ENCODE measurements at regions not wholly inside any gene's neighbourhood (a gene's known extent, or its start where the extent isn't known, plus 50 kb on each side); places are given as distances from the start of the nearest gene placed in this dataset.

DNA sequence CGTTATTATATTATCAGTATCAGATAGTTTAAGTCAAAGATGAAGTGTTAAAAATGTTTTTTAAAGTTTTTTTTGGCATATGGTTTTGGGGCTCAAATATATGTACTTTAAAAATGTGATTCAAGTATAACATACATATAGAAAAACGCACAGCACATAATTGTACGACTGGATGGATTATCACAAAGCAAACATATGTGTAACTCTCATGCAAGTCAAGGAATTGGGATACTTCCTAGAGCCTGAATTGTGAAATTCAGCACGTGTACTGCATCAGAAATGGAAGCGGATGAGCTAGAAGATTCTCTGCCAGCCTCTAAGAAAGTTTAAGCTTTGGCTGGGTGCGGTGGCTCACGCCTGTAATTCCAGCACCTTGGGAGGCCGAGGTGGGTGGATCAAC is 340.9 kb downstream of the PRL start:
- no peak overlapping the region for H3K9ac ChIP-seq (ENCODE audit: low read depth in 1 of 2, low read length in 2 of 2)
- no peak overlapping the region for H3K4me3 ChIP-seq (ENCODE audit: low read depth in 1 of 3, low read length in 3 of 3)
- 88% methylated on average over 8 of the region's 8 CpGs for WGBS
- no peak overlapping the region for H3K27ac ChIP-seq (ENCODE audit: low read depth in 1 of 2, low read length in 2 of 2)
- H3K9me3 ChIP-seq (ENCODE audit: control insufficient read depth in 4 of 4, low read length in 3 of 4), result no peaks in the 10 kb centered on the region
- no peak for TF ChIP-seq YY1 (IDR thresholded peaks at IDR 0.05)
- no peak for TF ChIP-seq HNF4G (IDR thresholded peaks at IDR 0.05)
- no peak for TF ChIP-seq TAF1 (conservative IDR thresholded peaks at IDR 0.05)
- TF ChIP-seq NR2F2 (IDR thresholded peaks at IDR 0.05), result no peak
- TF ChIP-seq FOXA1 (IDR thresholded peaks at IDR 0.05), result no peak
- TF ChIP-seq GABPA (IDR thresholded peaks at IDR 0.05 in 1 of 2, conservative IDR thresholded peaks at IDR 0.05 in 1 of 2), result no peak
- TF ChIP-seq, protein P1, sequence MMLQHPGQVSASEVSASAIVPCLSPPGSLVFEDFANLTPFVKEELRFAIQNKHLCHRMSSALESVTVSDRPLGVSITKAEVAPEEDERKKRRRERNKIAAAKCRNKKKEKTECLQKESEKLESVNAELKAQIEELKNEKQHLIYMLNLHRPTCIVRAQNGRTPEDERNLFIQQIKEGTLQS (IDR thresholded peaks at IDR 0.05), result no peak
- TF ChIP-seq HNF4A (conservative IDR thresholded peaks at IDR 0.05), result no peak
- no peak for TF ChIP-seq RAD21 (IDR thresholded peaks at IDR 0.05)
- TF ChIP-seq EGR1 (IDR thresholded peaks at IDR 0.05; ENCODE audit: low read depth in 2 of 2), result no peak
- no peak for TF ChIP-seq FOXA2 (IDR thresholded peaks at IDR 0.05)
- no peak for TF ChIP-seq JUND (IDR thresholded peaks at IDR 0.05)
- TF ChIP-seq, protein P2, sequence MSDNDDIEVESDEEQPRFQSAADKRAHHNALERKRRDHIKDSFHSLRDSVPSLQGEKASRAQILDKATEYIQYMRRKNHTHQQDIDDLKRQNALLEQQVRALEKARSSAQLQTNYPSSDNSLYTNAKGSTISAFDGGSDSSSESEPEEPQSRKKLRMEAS (IDR thresholded peaks at IDR 0.05), result no peak
- TF ChIP-seq SP1 (IDR thresholded peaks at IDR 0.05), result no peak
- TF ChIP-seq, protein P3, sequence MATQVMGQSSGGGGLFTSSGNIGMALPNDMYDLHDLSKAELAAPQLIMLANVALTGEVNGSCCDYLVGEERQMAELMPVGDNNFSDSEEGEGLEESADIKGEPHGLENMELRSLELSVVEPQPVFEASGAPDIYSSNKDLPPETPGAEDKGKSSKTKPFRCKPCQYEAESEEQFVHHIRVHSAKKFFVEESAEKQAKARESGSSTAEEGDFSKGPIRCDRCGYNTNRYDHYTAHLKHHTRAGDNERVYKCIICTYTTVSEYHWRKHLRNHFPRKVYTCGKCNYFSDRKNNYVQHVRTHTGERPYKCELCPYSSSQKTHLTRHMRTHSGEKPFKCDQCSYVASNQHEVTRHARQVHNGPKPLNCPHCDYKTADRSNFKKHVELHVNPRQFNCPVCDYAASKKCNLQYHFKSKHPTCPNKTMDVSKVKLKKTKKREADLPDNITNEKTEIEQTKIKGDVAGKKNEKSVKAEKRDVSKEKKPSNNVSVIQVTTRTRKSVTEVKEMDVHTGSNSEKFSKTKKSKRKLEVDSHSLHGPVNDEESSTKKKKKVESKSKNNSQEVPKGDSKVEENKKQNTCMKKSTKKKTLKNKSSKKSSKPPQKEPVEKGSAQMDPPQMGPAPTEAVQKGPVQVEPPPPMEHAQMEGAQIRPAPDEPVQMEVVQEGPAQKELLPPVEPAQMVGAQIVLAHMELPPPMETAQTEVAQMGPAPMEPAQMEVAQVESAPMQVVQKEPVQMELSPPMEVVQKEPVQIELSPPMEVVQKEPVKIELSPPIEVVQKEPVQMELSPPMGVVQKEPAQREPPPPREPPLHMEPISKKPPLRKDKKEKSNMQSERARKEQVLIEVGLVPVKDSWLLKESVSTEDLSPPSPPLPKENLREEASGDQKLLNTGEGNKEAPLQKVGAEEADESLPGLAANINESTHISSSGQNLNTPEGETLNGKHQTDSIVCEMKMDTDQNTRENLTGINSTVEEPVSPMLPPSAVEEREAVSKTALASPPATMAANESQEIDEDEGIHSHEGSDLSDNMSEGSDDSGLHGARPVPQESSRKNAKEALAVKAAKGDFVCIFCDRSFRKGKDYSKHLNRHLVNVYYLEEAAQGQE (IDR thresholded peaks at IDR 0.05), result no peak
- DNase-seq (ENCODE audit: low spot score), result no peak
- no peaks in the 10 kb centered on the region for H3K27me3 ChIP-seq (ENCODE audit: control insufficient read depth in 4 of 4, insufficient read depth in 4 of 4, low read length in 3 of 4)
- H3K4me1 ChIP-seq (ENCODE audit: control insufficient read depth in 4 of 4, insufficient read depth in 4 of 4, low read length in 3 of 4), result peaks cover 0 to 4% (median 0%) of the 10 kb centered on the region in 4 donors
- no peaks in the 10 kb centered on the region for H3K36me3 ChIP-seq (ENCODE audit: control insufficient read depth in 4 of 4, insufficient read depth in 3 of 4, low read depth in 1 of 4, low read length in 3 of 4)

DNA sequence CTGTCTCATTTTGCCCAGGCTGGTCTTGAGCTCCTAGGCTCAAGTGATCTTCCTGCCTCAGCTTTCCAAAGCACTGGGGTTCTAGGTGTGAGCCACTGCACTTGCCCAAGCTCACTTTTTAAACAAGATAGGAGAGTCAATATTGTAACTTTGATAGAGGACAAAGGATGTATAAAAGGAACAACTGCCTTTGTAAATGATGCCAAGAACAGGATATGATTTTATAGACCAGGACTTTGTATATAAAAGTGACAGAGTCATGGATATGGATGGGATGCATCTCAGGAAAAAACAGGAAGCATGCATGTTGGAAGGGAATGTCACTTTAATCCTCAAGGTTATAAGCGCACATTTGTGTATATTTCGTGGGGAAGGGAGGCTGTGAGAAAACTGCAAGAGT is 338.4 kb downstream of the PRL start:
- Histone ChIP-seq H3K4me3 (ENCODE audit: low read depth in 1 of 3, low read length in 3 of 3) (no peak overlapping the region), H3K27me3 (ENCODE audit: control insufficient read depth in 4 of 4, insufficient read depth in 4 of 4, low read length in 3 of 4) (no peaks in the 10 kb centered on the region), H3K27ac (ENCODE audit: low read depth in 1 of 2, low read length in 2 of 2) (no peak overlapping the region), H3K4me1 (ENCODE audit: control insufficient read depth in 4 of 4, insufficient read depth in 4 of 4, low read length in 3 of 4) (no peaks in the 10 kb centered on the region), H3K9me3 (ENCODE audit: control insufficient read depth in 4 of 4, low read length in 3 of 4) (no peaks in the 10 kb centered on the region), H3K36me3 (ENCODE audit: control insufficient read depth in 4 of 4, insufficient read depth in 3 of 4, low read depth in 1 of 4, low read length in 3 of 4) (no peaks in the 10 kb centered on the region), H3K9ac (ENCODE audit: low read depth in 1 of 2, low read length in 2 of 2) (no peak overlapping the region)
- TF ChIP-seq NR2F2 (IDR thresholded peaks at IDR 0.05) (no peak), GABPA (IDR thresholded peaks at IDR 0.05 in 1 of 2, conservative IDR thresholded peaks at IDR 0.05 in 1 of 2) (no peak), FOXA1 (IDR thresholded peaks at IDR 0.05) (no peak)
- TF ChIP-seq, protein P4, sequence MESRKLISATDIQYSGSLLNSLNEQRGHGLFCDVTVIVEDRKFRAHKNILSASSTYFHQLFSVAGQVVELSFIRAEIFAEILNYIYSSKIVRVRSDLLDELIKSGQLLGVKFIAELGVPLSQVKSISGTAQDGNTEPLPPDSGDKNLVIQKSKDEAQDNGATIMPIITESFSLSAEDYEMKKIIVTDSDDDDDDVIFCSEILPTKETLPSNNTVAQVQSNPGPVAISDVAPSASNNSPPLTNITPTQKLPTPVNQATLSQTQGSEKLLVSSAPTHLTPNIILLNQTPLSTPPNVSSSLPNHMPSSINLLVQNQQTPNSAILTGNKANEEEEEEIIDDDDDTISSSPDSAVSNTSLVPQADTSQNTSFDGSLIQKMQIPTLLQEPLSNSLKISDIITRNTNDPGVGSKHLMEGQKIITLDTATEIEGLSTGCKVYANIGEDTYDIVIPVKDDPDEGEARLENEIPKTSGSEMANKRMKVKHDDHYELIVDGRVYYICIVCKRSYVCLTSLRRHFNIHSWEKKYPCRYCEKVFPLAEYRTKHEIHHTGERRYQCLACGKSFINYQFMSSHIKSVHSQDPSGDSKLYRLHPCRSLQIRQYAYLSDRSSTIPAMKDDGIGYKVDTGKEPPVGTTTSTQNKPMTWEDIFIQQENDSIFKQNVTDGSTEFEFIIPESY (IDR thresholded peaks at IDR 0.05), result no peak
- TF ChIP-seq, protein P1 (IDR thresholded peaks at IDR 0.05), result no peak
- no peak for DNase-seq (ENCODE audit: low spot score)
- WGBS, result 74% methylated on average over 2 of the region's 2 CpGs
